Caco-2 (cell line): ENCODE measurements at regions not wholly inside any gene's neighbourhood (a gene's known extent, or its start where the extent isn't known, plus 50 kb on each side); places are given as distances from the start of the nearest gene placed in this dataset.

Source experiments
- BruUV-seq: library from RNA; stranded (reverse); fragments of 400-500 nt; replicated peaks from 2 replicates; lab custom pipeline; 2021; lab: Mats Ljungman, UMichigan
- CTCF ChIA-PET: fragments of 300-600 bp; sonication (Branson Sonifier 250); formaldehyde crosslinking; loops from one replicate; lab custom pipeline; 2022; ENCODE audit warnings: antibody characterized with exemption; lab: Charles Lee
- POLR2A ChIA-PET: fragments of 300-600 bp; sonication (Branson Sonifier 250); formaldehyde crosslinking; loops from one replicate; lab custom pipeline; 2022; ENCODE audit warnings: antibody characterized with exemption; lab: Charles Lee
- DNase-seq, 2 experiments: peaks; one replicate each; pipeline versions ENCODE4 v3.0.0 to v3.0.0-alpha.2; 2020 to 2022
- H3K27me3 ChIP-seq: replicated peaks from 2 replicates; pipeline ENCODE4 v1.6.0; 2011; ENCODE audit warnings: low read length; ENCODE audit not compliant: control insufficient read depth, insufficient read depth
- H3K36me3 ChIP-seq: 2 replicates; pipeline ENCODE4 v1.5.1; 2011; ENCODE audit warnings: low read length; ENCODE audit not compliant: control insufficient read depth, insufficient read depth
- H3K4me1 ChIP-seq: fragments of 250-450 bp; sonication (Bioruptor Pico); 2 replicates; pipeline ENCODE4 v1.5.1; 2020; ENCODE audit warnings: mild to moderate bottlenecking
- H3K4me3 ChIP-seq: 2 replicates; pipeline ENCODE4 v1.5.1; 2011; ENCODE audit warnings: low read depth, mild to moderate bottlenecking, control low read depth, low read length
- H3K9me3 ChIP-seq: fragments of 250-450 bp; sonication (Bioruptor Pico); 2 replicates; pipeline ENCODE4 v1.5.1; 2020; ENCODE audit warnings: mild to moderate bottlenecking, moderate library complexity
- H3K27ac Mint-ChIP-seq: one replicate; pipeline ENCODE4 v1.8.0; 2022; ENCODE audit warnings: mixed read lengths; ENCODE audit not compliant: unreplicated experiment
- H3K27me3 Mint-ChIP-seq: one replicate; pipeline ENCODE4 v1.8.0; 2022; ENCODE audit warnings: mixed read lengths; ENCODE audit not compliant: insufficient read depth, unreplicated experiment
- H3K36me3 Mint-ChIP-seq: one replicate; pipeline ENCODE4 v1.8.0; 2022; ENCODE audit warnings: mild to moderate bottlenecking, mixed read lengths; ENCODE audit not compliant: insufficient read depth, unreplicated experiment
- H3K4me1 Mint-ChIP-seq: one replicate; pipeline ENCODE4 v1.8.0; 2022; ENCODE audit warnings: low read depth, mixed read lengths; ENCODE audit not compliant: unreplicated experiment
- H3K4me3 Mint-ChIP-seq: one replicate; pipeline ENCODE4 v1.8.0; 2022; ENCODE audit warnings: mild to moderate bottlenecking, moderate library complexity, mixed read lengths; ENCODE audit not compliant: unreplicated experiment
- H3K9me3 Mint-ChIP-seq: one replicate; pipeline ENCODE4 v1.8.0; 2022; ENCODE audit warnings: mixed read lengths; ENCODE audit not compliant: unreplicated experiment
- CTCF ChIP-seq, 2 experiments: fragments of 200-600 bp in 1 of 2; IDR thresholded peaks; 1 replicate in 1 of 2; 2 replicates in 1 of 2; pipeline versions ENCODE4 v1.5.1 to v1.8.0; 2011 to 2022; ENCODE audit warnings: antibody characterized with exemption in 1 of 2, control low read depth in 1 of 2, inconsistent platforms in 1 of 2, low read depth in 1 of 2, low read length in 1 of 2, mild to moderate bottlenecking in 1 of 2, moderate library complexity in 1 of 2; ENCODE audit not compliant: insufficient read depth in 1 of 2, severe bottlenecking in 1 of 2, unreplicated experiment in 1 of 2
- intact Hi-C: fragments of 100-400 bp; cut with micrococcal nuclease; formaldehyde crosslinking; loops from one replicate; pipeline ENCODE4 v1.10.0; 2022; ENCODE audit not compliant: unreplicated experiment

GRCh38 chr14:66094001-66094727 lies 392.0 kb upstream of the CCDC196 start:
- Histone ChIP-seq H3K4me1 (no peaks in the 10 kb centered on the region), H3K4me3 (no peak overlapping the region), H3K27me3 (no peaks in the 10 kb centered on the region), H3K36me3 (no peaks in the 10 kb centered on the region), H3K9me3 (no peaks in the 10 kb centered on the region)
- H3K4me3 Mint-ChIP-seq, result no peak overlapping the region
- BruUV-seq, result no TSS peak
- no peak for TF ChIP-seq CTCF (IDR thresholded peaks at IDR 0.05; ENCODE audit: insufficient read depth in 1 of 2, low read depth in 1 of 2, low read length in 1 of 2, severe bottlenecking in 1 of 2, unreplicated experiment in 1 of 2)
- DNase-seq, result no peak
- intact Hi-C loops, result no loop called here
- no peaks in the 10 kb centered on the region for H3K9me3 Mint-ChIP-seq
- ChIA-PET CTCF (no interaction called here), POLR2A (no interaction called here)
- H3K27me3 Mint-ChIP-seq, result peaks cover 28% of the 10 kb centered on the region
- H3K36me3 Mint-ChIP-seq, result no peaks in the 10 kb centered on the region
- H3K4me1 Mint-ChIP-seq, result no peaks in the 10 kb centered on the region
- H3K27ac Mint-ChIP-seq, result no peak overlapping the region

GRCh38 chr14:66099451-66099850 lies 386.7 kb upstream of the CCDC196 start:
- Histone ChIP-seq H3K36me3 (no peaks in the 10 kb centered on the region), H3K4me3 (no peak overlapping the region), H3K27me3 (no peaks in the 10 kb centered on the region), H3K4me1 (no peaks in the 10 kb centered on the region), H3K9me3 (no peaks in the 10 kb centered on the region)
- no TSS peak for BruUV-seq
- intact Hi-C loops, result no loop called here
- Mint-ChIP-seq H3K4me1 (no peaks in the 10 kb centered on the region), H3K36me3 (no peaks in the 10 kb centered on the region), H3K27ac (no peak overlapping the region), H3K4me3 (no peak overlapping the region), H3K27me3 (peaks cover 31% of the 10 kb centered on the region), H3K9me3 (no peaks in the 10 kb centered on the region)
- CTCF ChIA-PET, result no interaction called here
- DNase-seq, result no peak
- TF ChIP-seq CTCF (IDR thresholded peaks at IDR 0.05; ENCODE audit: insufficient read depth in 1 of 2, low read depth in 1 of 2, low read length in 1 of 2, severe bottlenecking in 1 of 2, unreplicated experiment in 1 of 2), result no peak
- POLR2A ChIA-PET, result no interaction called here

GRCh38 chr14:66099931-66100330 lies 386.2 kb upstream of the CCDC196 start:
- Histone ChIP-seq H3K36me3 (no peaks in the 10 kb centered on the region), H3K4me1 (no peaks in the 10 kb centered on the region), H3K27me3 (no peaks in the 10 kb centered on the region), H3K4me3 (no peak overlapping the region), H3K9me3 (no peaks in the 10 kb centered on the region)
- H3K4me1 Mint-ChIP-seq, result no peaks in the 10 kb centered on the region
- TF ChIP-seq CTCF (IDR thresholded peaks at IDR 0.05; ENCODE audit: insufficient read depth in 1 of 2, low read depth in 1 of 2, low read length in 1 of 2, severe bottlenecking in 1 of 2, unreplicated experiment in 1 of 2), result no peak
- no peaks in the 10 kb centered on the region for H3K36me3 Mint-ChIP-seq
- BruUV-seq, result no TSS peak
- H3K27me3 Mint-ChIP-seq, result peaks cover 29% of the 10 kb centered on the region
- H3K9me3 Mint-ChIP-seq, result no peaks in the 10 kb centered on the region
- no peak overlapping the region for H3K4me3 Mint-ChIP-seq
- no peak for DNase-seq
- ChIA-PET CTCF (no interaction called here), POLR2A (no interaction called here)
- no peak overlapping the region for H3K27ac Mint-ChIP-seq
- intact Hi-C loops, result no loop called here
